OCI-LY3 (cell line): ENCODE measurements at regions not wholly inside any gene's neighbourhood (a gene's known extent, or its start where the extent isn't known, plus 50 kb on each side); places are given as distances from the start of the nearest gene placed in this dataset.

ENCODE experiments used
- H2AFZ ChIP-seq: fragments of 200-600, 300-600 bp; shearing (Covaris generic); 2 replicates; pipeline ENCODE4 v1.6.0; 2014; ENCODE audit warnings: antibody characterized with exemption, low read depth, low read length
- H3K27ac ChIP-seq: fragments of 200-600, 300-600 bp; sonication (generic); 2 replicates; pipeline ENCODE4 v1.5.1; 2014; ENCODE audit warnings: mild to moderate bottlenecking, low read length, moderate library complexity, mixed read lengths
- H3K27me3 ChIP-seq: fragments of 200-600, 300-600 bp; sonication (generic); 2 replicates; pipeline ENCODE4 v1.6.1; 2014; ENCODE audit warnings: low read depth, low read length, mixed read lengths
- H3K36me3 ChIP-seq: fragments of 200-600, 300-600 bp; sonication (generic); replicated peaks from 2 replicates; pipeline ENCODE3; 2014; ENCODE audit warnings: low read depth, low read length, mixed read lengths
- H3K4me1 ChIP-seq: fragments of 300-600, 200-600 bp; sonication (generic); 2 replicates; pipeline ENCODE4 v1.6.1; 2014; ENCODE audit warnings: low read length, mixed read lengths
- H3K4me2 ChIP-seq: fragments of 200-600, 300-600 bp; sonication (generic); 2 replicates; pipeline ENCODE4 v1.6.1; 2014; ENCODE audit warnings: low read length, mixed read lengths
- H3K4me3 ChIP-seq: fragments of 300-600, 200-600 bp; sonication (generic); 2 replicates; pipeline ENCODE4 v1.5.1; 2014; ENCODE audit warnings: antibody characterized with exemption, mild to moderate bottlenecking, low read length, moderate library complexity
- H3K79me2 ChIP-seq: fragments of 300-600, 200-600 bp; shearing (Covaris generic); 2 replicates; pipeline ENCODE4 v1.6.1; 2014; ENCODE audit warnings: mild to moderate bottlenecking, low read length, mixed read lengths
- H3K9ac ChIP-seq: fragments of 300-600, 200-600 bp; shearing (Covaris generic); 2 replicates; pipeline ENCODE4 v1.6.0; 2014; ENCODE audit warnings: mild to moderate bottlenecking, low read length, moderate library complexity
- H3K9me3 ChIP-seq: fragments of 200-600, 300-600 bp; shearing (Covaris generic); 2 replicates; pipeline ENCODE4 v1.6.1; 2014; ENCODE audit warnings: low read length, mixed read lengths; ENCODE audit not compliant: insufficient read depth
- H4K20me1 ChIP-seq: fragments of 200-600, 300-600 bp; sonication (generic); 2 replicates; pipeline ENCODE4 v1.6.1; 2016; ENCODE audit warnings: low read length, mixed read lengths; ENCODE audit not compliant: insufficient read depth
- CTCF ChIP-seq: fragments of 200-600, 300-600 bp; sonication (generic); IDR thresholded peaks from 2 replicates; pipeline ENCODE4 v1.5.1; 2014; ENCODE audit warnings: antibody characterized with exemption, low read length, low read depth
- EZH2phosphoT487 ChIP-seq: fragments of 200-600 bp; shearing (Covaris generic); IDR thresholded peaks from 2 replicates; pipeline ENCODE4 v1.6.1; 2018; ENCODE audit warnings: antibody characterized with exemption, mixed run types, low read depth

- Histone ChIP-seq H3K27ac (no peak overlapping the region), H2AFZ (no peak overlapping the region), H3K9me3 (no peaks in the 10 kb centered on the region), H4K20me1 (no peaks in the 10 kb centered on the region), H3K36me3 (no peaks in the 10 kb centered on the region), H3K79me2 (no peaks in the 10 kb centered on the region), H3K4me3 (no peak overlapping the region), H3K27me3 (no peaks in the 10 kb centered on the region), H3K9ac (no peak overlapping the region), H3K4me1 (no peaks in the 10 kb centered on the region), H3K4me2 (no peak overlapping the region)
- TF ChIP-seq EZH2phosphoT487 = no peak
- TF ChIP-seq CTCF = no peak
Measured at GRCh38 chr12:65739606-65740005, 84.7 kb upstream of the HMGA2 start.

GRCh38 chr12:65740506-65740872 lies 83.8 kb upstream of the HMGA2 start:
- Histone ChIP-seq H3K27ac (no peak overlapping the region), H3K9me3 (no peaks in the 10 kb centered on the region), H3K4me3 (no peak overlapping the region), H2AFZ (no peak overlapping the region), H3K4me1 (no peaks in the 10 kb centered on the region), H3K9ac (no peak overlapping the region), H4K20me1 (no peaks in the 10 kb centered on the region), H3K36me3 (no peaks in the 10 kb centered on the region), H3K27me3 (no peaks in the 10 kb centered on the region), H3K79me2 (no peaks in the 10 kb centered on the region), H3K4me2 (no peak overlapping the region)
- TF ChIP-seq CTCF (no peak), EZH2phosphoT487 (no peak)

GRCh38 chr12:65740873-65741600 lies 83.2 kb upstream of the HMGA2 start:
- Histone ChIP-seq H4K20me1 (no peaks in the 10 kb centered on the region), H3K27ac (no peak overlapping the region), H3K36me3 (no peaks in the 10 kb centered on the region), H3K4me2 (no peak overlapping the region), H2AFZ (no peak overlapping the region), H3K9ac (no peak overlapping the region), H3K79me2 (no peaks in the 10 kb centered on the region), H3K4me1 (no peaks in the 10 kb centered on the region), H3K4me3 (no peak overlapping the region), H3K27me3 (0 out of 2 replicates have a peak, but pooled peaks cover under 1% of the 10 kb centered on the region), H3K9me3 (no peaks in the 10 kb centered on the region)
- no peak for TF ChIP-seq CTCF
- no peak for TF ChIP-seq EZH2phosphoT487

GRCh38 chr12:65741656-65742017 lies 82.6 kb upstream of the HMGA2 start:
- H3K4me1 ChIP-seq = no peaks in the 10 kb centered on the region
- H3K4me3 ChIP-seq = no peak overlapping the region
- no peaks in the 10 kb centered on the region for H3K36me3 ChIP-seq
- no peak overlapping the region for H3K9ac ChIP-seq
- no peak overlapping the region for H2AFZ ChIP-seq
- TF ChIP-seq EZH2phosphoT487 (no peak), CTCF (no peak)
- H3K27me3 ChIP-seq = 0 out of 2 replicates have a peak, but pooled peaks cover 7% of the 10 kb centered on the region
- no peaks in the 10 kb centered on the region for H4K20me1 ChIP-seq
- H3K4me2 ChIP-seq = no peak overlapping the region
- no peak overlapping the region for H3K27ac ChIP-seq
- no peaks in the 10 kb centered on the region for H3K79me2 ChIP-seq
- no peaks in the 10 kb centered on the region for H3K9me3 ChIP-seq
